OCI-LY7 (cell line): ENCODE measurements at regions not wholly inside any gene's neighbourhood (a gene's known extent, or its start where the extent isn't known, plus 50 kb on each side); places are given as distances from the start of the nearest gene placed in this dataset.

Experiments
- BruUV-seq: library from RNA; stranded (reverse); fragments of 400-500 nt; replicated peaks from 2 replicates; lab custom pipeline; 2021; lab: Mats Ljungman, UMichigan
- CTCF ChIA-PET: fragments of 300-600 bp; sonication (Branson Sonifier 250); formaldehyde crosslinking; loops from one replicate; lab custom pipeline; 2022; ENCODE audit warnings: antibody characterized with exemption; ENCODE audit not compliant: unreplicated experiment; lab: Charles Lee
- POLR2A ChIA-PET: fragments of 300-600 bp; sonication (Branson Sonifier 250); formaldehyde crosslinking; loops from one replicate; lab custom pipeline; 2022; ENCODE audit warnings: antibody characterized with exemption; lab: Charles Lee
- DNase-seq: peaks from one replicate; pipeline ENCODE4 v3.0.0-alpha.2; 2015; ENCODE audit warnings: low spot score
- H2AFZ ChIP-seq: fragments of 200-600 bp; sonication (generic), shearing (Covaris generic); 2 replicates; pipeline ENCODE4 v1.6.1; 2014; ENCODE audit warnings: mild to moderate bottlenecking, antibody characterized with exemption, low read length, moderate library complexity
- H3K27ac ChIP-seq: fragments of 200-600 bp; sonication (generic); 2 replicates; pipeline ENCODE4 v1.5.1; 2014; ENCODE audit warnings: mixed run types, low read depth, mild to moderate bottlenecking, moderate library complexity, low read length, inconsistent platforms; ENCODE audit not compliant: poor library complexity, severe bottlenecking
- H3K36me3 ChIP-seq: fragments of 200-600 bp; sonication (generic); 2 replicates; pipeline ENCODE4 v1.6.1; 2014; ENCODE audit warnings: mild to moderate bottlenecking, antibody characterized with exemption, low read length, moderate library complexity, mixed read lengths; ENCODE audit not compliant: insufficient read depth
- H3K4me1 ChIP-seq: fragments of 200-600 bp; sonication (generic); 2 replicates; pipeline ENCODE4 v1.5.1; 2014; ENCODE audit warnings: mild to moderate bottlenecking, low read length; ENCODE audit not compliant: insufficient read depth, poor library complexity, severe bottlenecking
- H3K4me2 ChIP-seq: fragments of 200-600 bp; sonication (generic); 2 replicates; pipeline ENCODE4 v1.6.1; 2014; ENCODE audit warnings: mild to moderate bottlenecking, low read length
- H3K4me3 ChIP-seq: fragments of 200-600 bp; sonication (generic); 2 replicates; pipeline ENCODE4 v1.5.1; 2014; ENCODE audit warnings: mild to moderate bottlenecking, low read depth, low read length; ENCODE audit not compliant: poor library complexity, severe bottlenecking
- H3K79me2 ChIP-seq: fragments of 200-600 bp; sonication (generic); 2 replicates; pipeline ENCODE4 v1.6.1; 2016; ENCODE audit warnings: low read depth, mild to moderate bottlenecking, low read length, moderate library complexity, mixed read lengths; ENCODE audit not compliant: insufficient read depth
- H3K9me2 ChIP-seq: fragments of 200-600 bp; sonication (generic); 2 replicates; pipeline ENCODE4 v1.6.1; 2016; ENCODE audit warnings: mild to moderate bottlenecking, low read length, mixed read lengths; ENCODE audit not compliant: insufficient read depth
- H3K9me3 ChIP-seq: fragments of 200-600 bp; sonication (generic); 2 replicates; pipeline ENCODE4 v1.6.1; 2014; ENCODE audit warnings: mild to moderate bottlenecking, mixed run types, low read length, mixed read lengths
- H4K20me1 ChIP-seq: fragments of 200-600 bp; sonication (generic); 2 replicates; pipeline ENCODE4 v1.6.1; 2014; ENCODE audit warnings: mild to moderate bottlenecking, antibody characterized with exemption, low read length, moderate library complexity, mixed read lengths; ENCODE audit not compliant: insufficient read depth
- EZH2phosphoT487 ChIP-seq: fragments of 200-600 bp; sonication (generic); IDR thresholded peaks from 2 replicates; pipeline ENCODE4 v1.6.1; 2018; ENCODE audit warnings: low read depth, borderline replicate concordance, mild to moderate bottlenecking, mixed run types, antibody characterized with exemption, low read length, moderate library complexity, mixed read lengths
- intact Hi-C: fragments of 100-400 bp; cut with micrococcal nuclease; formaldehyde crosslinking; loops from one replicate; pipeline ENCODE4 v1.10.0; 2022; ENCODE audit not compliant: unreplicated experiment
- TF ChIP-seq, protein P1 (sequence below): fragments of 200-600 bp; sonication (generic); conservative IDR thresholded peaks from 2 replicates; pipeline ENCODE4 v1.5.1; 2014; ENCODE audit warnings: mild to moderate bottlenecking, antibody characterized with exemption, low read length, moderate library complexity, mixed read lengths

- H4K20me1 ChIP-seq, result no peaks in the 10 kb centered on the region
- H3K9me3 ChIP-seq, result no peaks in the 10 kb centered on the region
- no peaks in the 10 kb centered on the region for H3K36me3 ChIP-seq
- DNase-seq, result no peak
- ChIA-PET CTCF (no interaction called here), POLR2A (no interaction called here)
- TF ChIP-seq EZH2phosphoT487, result no peak
- TF ChIP-seq, protein P1, sequence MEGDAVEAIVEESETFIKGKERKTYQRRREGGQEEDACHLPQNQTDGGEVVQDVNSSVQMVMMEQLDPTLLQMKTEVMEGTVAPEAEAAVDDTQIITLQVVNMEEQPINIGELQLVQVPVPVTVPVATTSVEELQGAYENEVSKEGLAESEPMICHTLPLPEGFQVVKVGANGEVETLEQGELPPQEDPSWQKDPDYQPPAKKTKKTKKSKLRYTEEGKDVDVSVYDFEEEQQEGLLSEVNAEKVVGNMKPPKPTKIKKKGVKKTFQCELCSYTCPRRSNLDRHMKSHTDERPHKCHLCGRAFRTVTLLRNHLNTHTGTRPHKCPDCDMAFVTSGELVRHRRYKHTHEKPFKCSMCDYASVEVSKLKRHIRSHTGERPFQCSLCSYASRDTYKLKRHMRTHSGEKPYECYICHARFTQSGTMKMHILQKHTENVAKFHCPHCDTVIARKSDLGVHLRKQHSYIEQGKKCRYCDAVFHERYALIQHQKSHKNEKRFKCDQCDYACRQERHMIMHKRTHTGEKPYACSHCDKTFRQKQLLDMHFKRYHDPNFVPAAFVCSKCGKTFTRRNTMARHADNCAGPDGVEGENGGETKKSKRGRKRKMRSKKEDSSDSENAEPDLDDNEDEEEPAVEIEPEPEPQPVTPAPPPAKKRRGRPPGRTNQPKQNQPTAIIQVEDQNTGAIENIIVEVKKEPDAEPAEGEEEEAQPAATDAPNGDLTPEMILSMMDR, result no peak
- H2AFZ ChIP-seq, result no peak overlapping the region
- H3K4me1 ChIP-seq, result no peaks in the 10 kb centered on the region
- no peak overlapping the region for H3K4me2 ChIP-seq
- no peaks in the 10 kb centered on the region for H3K79me2 ChIP-seq
- H3K9me2 ChIP-seq, result no peaks in the 10 kb centered on the region
- H3K27ac ChIP-seq, result no peak overlapping the region
- H3K4me3 ChIP-seq, result no peak overlapping the region
- BruUV-seq, result no TSS peak
- intact Hi-C loops, result no loop called here
Measured at GRCh38 chr18:50457639-50458038, 82.8 kb downstream of the SKA1 start.

DNA sequence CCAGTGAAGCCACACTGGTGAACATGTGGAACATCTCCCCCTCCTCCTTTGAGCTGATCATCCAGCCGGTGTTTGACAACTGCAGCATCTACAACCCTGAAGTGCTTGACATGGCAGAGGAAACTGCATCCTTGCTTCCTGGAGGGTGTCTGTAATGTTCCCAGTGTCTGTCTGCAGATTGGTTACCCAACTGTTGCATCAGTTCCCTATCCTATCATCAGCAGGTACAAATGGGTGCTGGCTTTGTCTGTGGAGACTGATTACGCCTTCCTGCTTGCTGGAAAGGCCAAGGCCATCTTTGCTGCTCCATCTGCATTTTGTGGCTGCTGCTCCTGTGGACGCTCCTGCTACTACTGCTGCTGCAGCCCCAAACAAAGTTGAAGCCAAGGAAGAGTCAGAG, 83.5 kb downstream of the SKA1 start:
- Histone ChIP-seq H3K27ac (no peak overlapping the region), H4K20me1 (no peaks in the 10 kb centered on the region), H3K79me2 (no peaks in the 10 kb centered on the region), H2AFZ (no peak overlapping the region), H3K4me2 (no peak overlapping the region), H3K4me1 (no peaks in the 10 kb centered on the region), H3K9me3 (no peaks in the 10 kb centered on the region), H3K36me3 (no peaks in the 10 kb centered on the region), H3K9me2 (no peaks in the 10 kb centered on the region), H3K4me3 (no peak overlapping the region)
- BruUV-seq, result no TSS peak
- CTCF ChIA-PET, result no interaction called here
- POLR2A ChIA-PET, result no interaction called here
- DNase-seq, result no peak
- TF ChIP-seq, protein P1, result no peak
- TF ChIP-seq EZH2phosphoT487, result no peak
- intact Hi-C loops, result no loop called here

DNA sequence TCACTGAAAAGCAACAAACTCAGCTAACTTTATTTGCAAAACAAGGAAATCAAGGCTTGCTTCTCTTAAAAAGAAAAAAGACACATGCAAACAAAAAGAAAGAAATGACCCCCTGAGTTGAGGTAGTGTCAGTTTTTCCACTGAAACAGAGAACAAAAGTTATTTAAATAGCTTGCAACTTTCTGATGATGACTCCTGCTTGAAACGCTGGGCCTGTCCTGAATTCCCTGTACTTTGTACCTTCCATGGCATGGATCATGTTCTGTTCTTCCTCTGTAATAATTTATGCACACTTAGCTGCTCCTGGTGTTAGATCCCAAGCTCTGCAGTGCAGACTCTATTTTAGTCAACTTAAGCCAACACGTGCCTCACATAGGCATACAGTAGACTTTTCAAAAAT, 84.0 kb downstream of the SKA1 start:
- Histone ChIP-seq H3K4me1 (no peaks in the 10 kb centered on the region), H3K4me2 (no peak overlapping the region), H3K27ac (no peak overlapping the region), H3K36me3 (no peaks in the 10 kb centered on the region), H2AFZ (no peak overlapping the region), H3K9me2 (no peaks in the 10 kb centered on the region), H4K20me1 (no peaks in the 10 kb centered on the region), H3K9me3 (no peaks in the 10 kb centered on the region), H3K4me3 (no peak overlapping the region), H3K79me2 (no peaks in the 10 kb centered on the region)
- no TSS peak for BruUV-seq
- CTCF ChIA-PET, result no interaction called here
- POLR2A ChIA-PET, result no interaction called here
- intact Hi-C loops, result no loop called here
- DNase-seq, result no peak
- TF ChIP-seq, protein P1, result no peak
- TF ChIP-seq EZH2phosphoT487, result no peak
